Mesenchymal stem cell (in vitro differentiated cells and primary cell): ENCODE measurements at regions not wholly inside any gene's neighbourhood (a gene's known extent, or its start where the extent isn't known, plus 50 kb on each side); places are given as distances from the start of the nearest gene placed in this dataset.

Experiments
- DNase-seq: peaks from one replicate; pipeline ENCODE4 v3.0.0-alpha.2; 2013
- H2AFZ ChIP-seq: one replicate; pipeline ENCODE4 v1.6.1; 2013; ENCODE audit warnings: low read depth, mild to moderate bottlenecking, control low read depth, inconsistent platforms, low read length, moderate library complexity
- H2AK5ac ChIP-seq: 2 replicates; pipeline ENCODE4 v1.6.1; 2013; ENCODE audit warnings: low read length, moderate library complexity, mild to moderate bottlenecking, inconsistent platforms; ENCODE audit not compliant: severe bottlenecking
- H2BK120ac ChIP-seq: one replicate; pipeline ENCODE4 v1.6.1; 2013; ENCODE audit warnings: low read depth, mild to moderate bottlenecking, inconsistent platforms, low read length, moderate library complexity
- H2BK12ac ChIP-seq, 2 experiments: one replicate each; pipeline ENCODE4 v1.6.1; 2013; ENCODE audit warnings: inconsistent platforms in 2 of 2, low read length in 2 of 2, mild to moderate bottlenecking in 2 of 2, moderate library complexity in 2 of 2, control low read depth in 1 of 2
- H2BK15ac ChIP-seq: one replicate; pipeline ENCODE4 v1.6.1; 2013; ENCODE audit warnings: mild to moderate bottlenecking, low read depth, inconsistent platforms; ENCODE audit not compliant: poor library complexity, severe bottlenecking
- H2BK5ac ChIP-seq: 2 replicates; pipeline ENCODE4 v1.6.1; 2013; ENCODE audit warnings: low read depth, mild to moderate bottlenecking, low read length, control low read depth, inconsistent platforms; ENCODE audit not compliant: poor library complexity, severe bottlenecking
- H3K14ac ChIP-seq, 2 experiments: one replicate each; pipeline ENCODE4 v1.6.1; 2013; ENCODE audit warnings: inconsistent platforms in 2 of 2, low read length in 2 of 2, control low read depth in 1 of 2, mild to moderate bottlenecking in 1 of 2, moderate library complexity in 1 of 2
- H3K18ac ChIP-seq, 2 experiments: one replicate each; pipeline ENCODE4 v1.6.1; 2013; ENCODE audit warnings: inconsistent platforms in 2 of 2, low read length in 2 of 2, control low read depth in 1 of 2, low read depth in 1 of 2, mild to moderate bottlenecking in 1 of 2
- H3K23ac ChIP-seq, 2 experiments: one replicate each; pipeline ENCODE4 v1.6.1; 2013; ENCODE audit warnings: inconsistent platforms in 2 of 2, low read length in 2 of 2, mild to moderate bottlenecking in 2 of 2, moderate library complexity in 2 of 2, control low read depth in 1 of 2
- H3K27ac ChIP-seq: 2 replicates; pipeline ENCODE4 v1.5.1; 2013; ENCODE audit warnings: mild to moderate bottlenecking, moderate library complexity, low read length, control low read depth, inconsistent platforms; ENCODE audit not compliant: poor library complexity, severe bottlenecking
- H3K27me3 ChIP-seq, 2 experiments: 2 replicates each; pipeline versions ENCODE4 v1.6.1 to v1.7.0; 2013; ENCODE audit warnings: low read length in 2 of 2, mild to moderate bottlenecking in 2 of 2, moderate library complexity in 2 of 2, control low read depth in 1 of 2, inconsistent platforms in 1 of 2; ENCODE audit not compliant: control insufficient read depth in 1 of 2, insufficient read depth in 1 of 2
- H3K36me3 ChIP-seq, 2 experiments: 2 replicates each; pipeline versions ENCODE4 v1.6.1 to v1.7.0; 2013; ENCODE audit warnings: low read length in 2 of 2, control low read depth in 1 of 2, inconsistent platforms in 1 of 2, low read depth in 1 of 2, mild to moderate bottlenecking in 1 of 2; ENCODE audit not compliant: insufficient read depth in 2 of 2, control insufficient read depth in 1 of 2
- H3K4ac ChIP-seq, 2 experiments: one replicate each; pipeline ENCODE4 v1.6.1; 2013; ENCODE audit warnings: inconsistent platforms in 2 of 2, low read length in 2 of 2, mild to moderate bottlenecking in 2 of 2, moderate library complexity in 2 of 2, control low read depth in 1 of 2, low read depth in 1 of 2
- H3K4me1 ChIP-seq: 2 replicates; pipeline ENCODE4 v1.6.1; 2013; ENCODE audit warnings: low read depth, low read length, control low read depth; ENCODE audit not compliant: control insufficient read depth, insufficient read depth
- H3K4me2 ChIP-seq: 2 replicates; pipeline ENCODE4 v1.6.1; 2013; ENCODE audit warnings: low read length, mild to moderate bottlenecking, inconsistent platforms; ENCODE audit not compliant: poor library complexity, severe bottlenecking
- H3K4me3 ChIP-seq, 2 experiments: 2 replicates each; pipeline versions ENCODE4 v1.5.1 to v1.7.0; 2013; ENCODE audit warnings: low read length in 2 of 2, mild to moderate bottlenecking in 2 of 2, control low read depth in 1 of 2, low read depth in 1 of 2; ENCODE audit not compliant: insufficient read depth in 1 of 2
- H3K79me1 ChIP-seq: replicated peaks from 2 replicates; pipeline ENCODE4 v1.6.1; 2013; ENCODE audit warnings: mild to moderate bottlenecking, control low read depth, low read length, inconsistent platforms; ENCODE audit not compliant: poor library complexity, severe bottlenecking
- H3K9ac ChIP-seq: 2 replicates; pipeline ENCODE4 v1.7.0; 2013; ENCODE audit warnings: mild to moderate bottlenecking, low read length, moderate library complexity
- H3K9me3 ChIP-seq: 2 replicates; pipeline ENCODE4 v1.7.0; 2013; ENCODE audit warnings: mild to moderate bottlenecking, low read length; ENCODE audit not compliant: control insufficient read depth
- H4K8ac ChIP-seq: one replicate; pipeline ENCODE4 v1.6.1; 2013; ENCODE audit warnings: inconsistent platforms, mild to moderate bottlenecking, low read length, moderate library complexity
- H4K91ac ChIP-seq: one replicate; pipeline ENCODE4 v1.6.1; 2013; ENCODE audit warnings: mild to moderate bottlenecking, low read length, inconsistent platforms
- WGBS: methylation state at CpG from one replicate; pipeline ENCODE4 v1.1.7; 2013; ENCODE audit warnings: mixed read lengths; 5-methylcytosine and 5-hydroxymethylcytosine counted together

GRCh38 chr7:9083837-9084236, 650.4 kb downstream of the NXPH1 start:
- H2AK5ac ChIP-seq: no peak overlapping the region
- H3K27ac ChIP-seq: no peak overlapping the region
- H3K18ac ChIP-seq: no peak overlapping the region
- no peak for DNase-seq
- H3K23ac ChIP-seq: no peak overlapping the region
- no peak overlapping the region for H3K4ac ChIP-seq
- H2BK120ac ChIP-seq: no peak overlapping the region
- no peaks in the 10 kb centered on the region for H3K4me1 ChIP-seq
- H3K36me3 ChIP-seq: no peaks in the 10 kb centered on the region
- no peaks in the 10 kb centered on the region for H3K79me1 ChIP-seq
- H2BK5ac ChIP-seq: no peak overlapping the region
- peaks cover 37% of the 10 kb centered on the region for H3K9me3 ChIP-seq
- no peak overlapping the region for H2BK12ac ChIP-seq
- no peak overlapping the region for H4K8ac ChIP-seq
- H4K91ac ChIP-seq: no peak overlapping the region
- no peak overlapping the region for H2BK15ac ChIP-seq
- H3K27me3 ChIP-seq: no peaks in the 10 kb centered on the region
- 75% methylated on average over 3 of the region's 5 CpGs for whole genome bisulfite sequencing
- no peak overlapping the region for H3K4me2 ChIP-seq
- H3K4me3 ChIP-seq: no peak overlapping the region
- no peak overlapping the region for H3K14ac ChIP-seq
- no peak overlapping the region for H3K9ac ChIP-seq
- H2AFZ ChIP-seq: no peak overlapping the region

GRCh38 chr7:9091282-9091681, 657.9 kb downstream of the NXPH1 start:
- Histone ChIP-seq H2AFZ (no peak overlapping the region), H4K91ac (no peak overlapping the region), H3K27me3 (no peaks in the 10 kb centered on the region), H3K14ac (no peak overlapping the region), H3K18ac (no peak overlapping the region), H3K4ac (no peak overlapping the region), H3K27ac (no peak overlapping the region), H3K79me1 (no peaks in the 10 kb centered on the region), H3K4me3 (no peak overlapping the region), H3K4me2 (no peak overlapping the region), H2BK5ac (no peak overlapping the region), H3K4me1 (no peaks in the 10 kb centered on the region), H4K8ac (no peak overlapping the region), H3K9me3 (peaks cover 23% of the 10 kb centered on the region), H3K23ac (no peak overlapping the region), H2BK120ac (no peak overlapping the region), H3K9ac (no peak overlapping the region), H2AK5ac (no peak overlapping the region), H2BK12ac (no peak overlapping the region), H2BK15ac (no peak overlapping the region), H3K36me3 (no peaks in the 10 kb centered on the region)
- DNase-seq: no peak
- 88% methylated on average over 3 of the region's 3 CpGs for whole genome bisulfite sequencing

- no peak overlapping the region for H3K4ac ChIP-seq
- H2AK5ac ChIP-seq: no peak overlapping the region
- H4K8ac ChIP-seq: no peak overlapping the region
- H3K9ac ChIP-seq: no peak overlapping the region
- DNase-seq: no peak
- H2BK120ac ChIP-seq: no peak overlapping the region
- peaks cover 28% of the 10 kb centered on the region for H3K9me3 ChIP-seq
- H2BK12ac ChIP-seq: no peak overlapping the region
- no peaks in the 10 kb centered on the region for H3K4me1 ChIP-seq
- no peak overlapping the region for H3K18ac ChIP-seq
- H3K4me2 ChIP-seq: no peak overlapping the region
- no peaks in the 10 kb centered on the region for H3K79me1 ChIP-seq
- no peak overlapping the region for H2BK15ac ChIP-seq
- H3K14ac ChIP-seq: no peak overlapping the region
- no peak overlapping the region for H2AFZ ChIP-seq
- H3K36me3 ChIP-seq: no peaks in the 10 kb centered on the region
- no peak overlapping the region for H3K4me3 ChIP-seq
- H3K27ac ChIP-seq: no peak overlapping the region
- no peak overlapping the region for H2BK5ac ChIP-seq
- no peak overlapping the region for H4K91ac ChIP-seq
- no peak overlapping the region for H3K23ac ChIP-seq
- 82% methylated on average over 2 of the region's 2 CpGs for WGBS
- no peaks in the 10 kb centered on the region for H3K27me3 ChIP-seq
These were observed 664.2 kb downstream of the NXPH1 start for GRCh38 chr7:9097565-9098060.

- no peak overlapping the region for H3K4me3 ChIP-seq
- no CpG with 5 or more reads among the region's 2 CpGs for WGBS
- H3K9me3 ChIP-seq: peaks cover 19% of the 10 kb centered on the region
These were observed 666.9 kb downstream of the NXPH1 start for GRCh38 chr7:9100289-9100688.

More at GRCh38 chr7:9100289-9100688, 666.9 kb downstream of the NXPH1 start:
- no peak overlapping the region for H3K14ac ChIP-seq
- no peak overlapping the region for H3K27ac ChIP-seq
- H3K4ac ChIP-seq: no peak overlapping the region
- H2BK5ac ChIP-seq: no peak overlapping the region
- no peak overlapping the region for H4K91ac ChIP-seq
- no peak overlapping the region for H2AK5ac ChIP-seq
- H3K4me2 ChIP-seq: no peak overlapping the region
- no peaks in the 10 kb centered on the region for H3K36me3 ChIP-seq
- H3K18ac ChIP-seq: no peak overlapping the region
- no peak overlapping the region for H2BK12ac ChIP-seq
- DNase-seq: peak; percentile 5
- no peak overlapping the region for H3K9ac ChIP-seq
- no peak overlapping the region for H3K23ac ChIP-seq
- no peaks in the 10 kb centered on the region for H3K4me1 ChIP-seq
- no peaks in the 10 kb centered on the region for H3K27me3 ChIP-seq
- no peak overlapping the region for H2AFZ ChIP-seq
- H4K8ac ChIP-seq: no peak overlapping the region
- H3K79me1 ChIP-seq: no peaks in the 10 kb centered on the region
- H2BK15ac ChIP-seq: no peak overlapping the region
- no peak overlapping the region for H2BK120ac ChIP-seq
